ENCODE measurements at regions not wholly inside any gene's neighbourhood (a gene's known extent, or its start where the extent isn't known, plus 50 kb on each side); places are given as distances from the start of the nearest gene placed in this dataset.

DNA sequence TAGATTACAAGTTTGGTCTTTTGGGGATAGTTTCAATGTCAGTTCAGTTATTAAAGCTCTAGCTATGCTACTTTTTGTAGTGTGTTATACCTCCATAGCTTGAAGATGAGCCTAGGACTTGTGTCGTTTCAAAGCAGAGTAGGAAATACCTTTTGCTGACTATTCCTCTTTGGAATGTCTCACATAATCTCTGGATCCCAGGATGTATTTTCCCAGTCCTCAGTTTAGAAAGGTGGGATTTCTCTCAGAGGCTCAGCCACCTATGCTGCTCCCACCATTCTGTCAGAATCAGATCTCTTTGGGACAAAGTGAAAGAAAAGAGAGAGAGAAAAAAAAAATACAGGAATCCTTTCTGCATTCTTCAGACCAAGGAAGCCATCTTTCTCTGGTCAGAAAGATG, 567.5 kb upstream of the IMPG1 start:
- Histone ChIP-seq H3K4me3 (no peak overlapping the region), H3K27ac (no peak overlapping the region)
- DNase-seq (ENCODE audit: low spot score) = no peak
- TF ChIP-seq, protein P1, sequence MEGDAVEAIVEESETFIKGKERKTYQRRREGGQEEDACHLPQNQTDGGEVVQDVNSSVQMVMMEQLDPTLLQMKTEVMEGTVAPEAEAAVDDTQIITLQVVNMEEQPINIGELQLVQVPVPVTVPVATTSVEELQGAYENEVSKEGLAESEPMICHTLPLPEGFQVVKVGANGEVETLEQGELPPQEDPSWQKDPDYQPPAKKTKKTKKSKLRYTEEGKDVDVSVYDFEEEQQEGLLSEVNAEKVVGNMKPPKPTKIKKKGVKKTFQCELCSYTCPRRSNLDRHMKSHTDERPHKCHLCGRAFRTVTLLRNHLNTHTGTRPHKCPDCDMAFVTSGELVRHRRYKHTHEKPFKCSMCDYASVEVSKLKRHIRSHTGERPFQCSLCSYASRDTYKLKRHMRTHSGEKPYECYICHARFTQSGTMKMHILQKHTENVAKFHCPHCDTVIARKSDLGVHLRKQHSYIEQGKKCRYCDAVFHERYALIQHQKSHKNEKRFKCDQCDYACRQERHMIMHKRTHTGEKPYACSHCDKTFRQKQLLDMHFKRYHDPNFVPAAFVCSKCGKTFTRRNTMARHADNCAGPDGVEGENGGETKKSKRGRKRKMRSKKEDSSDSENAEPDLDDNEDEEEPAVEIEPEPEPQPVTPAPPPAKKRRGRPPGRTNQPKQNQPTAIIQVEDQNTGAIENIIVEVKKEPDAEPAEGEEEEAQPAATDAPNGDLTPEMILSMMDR (IDR thresholded peaks at IDR 0.05) = no peak

DNA sequence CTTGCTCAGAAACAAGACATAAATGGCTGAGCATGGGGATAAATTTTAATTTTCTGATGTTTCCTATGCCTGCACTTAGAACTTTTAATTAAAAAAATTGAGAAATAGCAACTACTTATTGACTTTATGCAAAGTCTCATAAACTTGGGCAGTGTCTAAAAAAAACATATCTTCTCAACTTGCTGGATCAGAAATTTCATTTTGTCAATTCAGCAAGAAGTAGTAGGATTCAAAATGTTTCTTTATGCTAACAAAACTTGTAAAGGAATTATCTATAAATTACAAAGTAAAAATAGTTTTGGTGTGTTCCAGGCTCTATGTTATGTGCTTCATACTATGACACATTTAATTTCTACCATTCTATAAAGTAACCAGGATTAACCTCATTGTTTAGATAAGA, 562.2 kb upstream of the IMPG1 start:
- TF ChIP-seq, protein P1 (IDR thresholded peaks at IDR 0.05) = no peak
- H3K4me3 ChIP-seq = no peak overlapping the region
- DNase-seq (ENCODE audit: low spot score) = no peak
- H3K27ac ChIP-seq = no peak overlapping the region

DNA sequence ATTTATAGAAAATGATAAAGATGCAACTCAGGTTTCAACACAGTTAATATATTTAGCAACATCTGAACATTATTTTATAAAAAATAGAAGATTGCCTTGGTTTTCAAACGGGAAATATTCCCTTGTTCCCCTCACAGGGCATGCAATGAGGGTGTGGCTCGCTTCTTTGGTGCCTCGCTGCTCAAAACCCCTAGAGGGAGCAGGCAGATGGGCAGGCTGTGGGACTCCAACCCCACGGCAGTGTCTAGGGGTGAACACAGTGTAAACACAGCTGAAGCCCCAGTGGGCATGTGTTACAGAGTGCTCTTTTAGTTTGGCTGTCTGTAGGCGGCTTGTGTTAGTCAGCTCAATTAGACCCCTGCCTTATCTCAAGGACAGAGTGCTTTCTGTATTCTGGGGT, 560.8 kb upstream of the IMPG1 start:
- TF ChIP-seq, protein P1 (IDR thresholded peaks at IDR 0.05) = no peak

DNA sequence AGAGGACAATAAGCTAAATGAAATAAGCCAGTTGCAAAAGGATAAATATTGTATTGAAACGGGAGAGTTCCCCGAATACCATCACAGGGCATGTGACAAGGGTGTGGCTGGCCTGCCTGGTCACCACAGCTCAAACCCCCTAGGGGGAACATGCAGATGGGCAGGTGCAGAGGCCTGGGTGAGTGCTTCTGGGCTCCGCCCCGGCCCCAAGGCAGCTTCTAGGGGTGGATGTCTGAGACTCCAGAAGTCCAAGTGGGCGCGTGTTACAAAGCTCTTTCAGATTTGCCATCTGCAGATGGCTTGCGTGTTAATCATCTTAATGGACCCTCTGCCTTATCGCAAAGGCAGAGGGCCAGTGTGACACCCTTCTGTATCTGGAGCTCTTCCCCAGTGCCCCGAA, 559.2 kb upstream of the IMPG1 start:
- Histone ChIP-seq H3K27ac (no peak overlapping the region), H3K4me3 (no peak overlapping the region)
- DNase-seq (ENCODE audit: low spot score) = no peak
- TF ChIP-seq, protein P1 (IDR thresholded peaks at IDR 0.05) = no peak

More for the DNA sequence above, 560.8 kb upstream of the IMPG1 start:
- no peak overlapping the region for H3K4me3 ChIP-seq
- no peak for DNase-seq (ENCODE audit: low spot score)
- no peak overlapping the region for H3K27ac ChIP-seq

DNA sequence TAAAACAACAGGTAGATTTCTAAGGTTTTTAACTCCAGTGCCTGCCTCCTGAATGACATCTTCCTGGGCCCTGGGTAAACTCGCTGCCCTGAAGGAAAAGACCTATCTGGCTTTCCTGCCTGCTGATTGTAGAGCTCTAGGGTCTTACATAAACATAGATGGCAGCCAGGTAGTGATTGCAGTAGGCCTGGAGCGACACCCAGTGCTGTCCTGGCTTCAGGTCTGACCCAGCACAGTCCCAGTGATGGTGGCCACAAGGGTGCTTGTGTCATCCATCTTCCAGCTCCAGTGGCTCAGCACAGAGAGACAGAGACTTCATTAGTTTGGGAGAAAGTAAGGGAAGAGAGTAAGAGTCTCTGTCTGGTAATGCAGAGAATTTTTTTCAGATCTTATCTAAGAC, 542.9 kb upstream of the IMPG1 start:
- Histone ChIP-seq H3K4me3 (no peak overlapping the region), H3K27ac (no peak overlapping the region)
- DNase-seq (ENCODE audit: low spot score) = no peak
- TF ChIP-seq, protein P1 (IDR thresholded peaks at IDR 0.05) = no peak

DNA sequence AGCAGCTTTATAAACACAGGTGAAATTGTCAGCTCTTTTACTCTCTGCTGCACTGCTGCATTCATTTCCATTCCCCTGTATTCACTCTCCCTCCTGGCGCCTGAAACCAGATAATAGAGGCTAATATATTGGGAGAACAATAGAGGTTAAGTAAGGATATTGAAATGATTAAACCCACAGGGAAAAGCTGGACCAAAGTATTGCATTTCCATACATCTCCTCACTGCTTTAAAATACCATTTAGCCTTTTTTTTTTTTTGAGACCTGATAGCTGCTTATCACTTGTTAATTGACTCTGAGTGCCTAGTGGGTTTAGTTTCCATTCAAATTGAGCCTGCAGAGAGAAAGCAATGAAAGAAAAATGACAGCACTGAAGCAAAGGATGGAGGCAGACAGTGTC, 540.5 kb upstream of the IMPG1 start:
- H3K4me3 ChIP-seq = no peak overlapping the region
- DNase-seq (ENCODE audit: low spot score) = no peak
- H3K27ac ChIP-seq = no peak overlapping the region
- TF ChIP-seq, protein P1 (IDR thresholded peaks at IDR 0.05) = no peak

DNA sequence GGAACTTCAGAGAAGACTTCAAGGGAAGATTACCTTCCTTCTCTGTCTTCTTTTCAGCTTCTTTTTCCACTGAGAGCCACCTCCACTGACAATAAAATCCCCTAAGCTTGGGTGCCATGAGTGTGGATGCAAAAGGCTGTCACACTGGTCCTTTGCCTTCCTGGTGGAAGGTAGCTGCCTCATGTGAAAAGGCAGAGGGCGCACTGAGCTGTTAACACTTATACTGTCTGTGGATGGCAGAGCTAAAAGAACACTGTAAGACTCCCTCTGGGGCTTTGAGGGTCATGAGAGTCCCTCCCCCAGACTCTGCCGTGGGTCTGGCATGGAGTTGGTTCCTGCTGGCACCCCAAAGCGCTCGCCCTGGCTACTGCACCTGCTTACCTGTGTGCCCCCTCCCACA, 536.7 kb upstream of the IMPG1 start:
- TF ChIP-seq, protein P1 (IDR thresholded peaks at IDR 0.05) = no peak
- Histone ChIP-seq H3K4me3 (no peak overlapping the region), H3K27ac (no peak overlapping the region)
- DNase-seq (ENCODE audit: low spot score) = no peak
